ENCODE measurements at regions not wholly inside any gene's neighbourhood (a gene's known extent, or its start where the extent isn't known, plus 50 kb on each side); places are given as distances from the start of the nearest gene placed in this dataset.

GRCh38 chr10:14468023-14468441 is 137.3 kb upstream of the FRMD4A start:
- Histone ChIP-seq H3K4me3 (no peak overlapping the region), H3K27ac (no peak overlapping the region), H3K4me1 (no peaks in the 10 kb centered on the region), H3K27me3 (no peaks in the 10 kb centered on the region), H3K36me3 (no peaks in the 10 kb centered on the region), H3K9me3 (no peaks in the 10 kb centered on the region)
- no peak for DNase-seq (ENCODE audit: low spot score in 2 of 2)
- TF ChIP-seq CTCF (IDR thresholded peaks at IDR 0.05) = no peak
- intact Hi-C loops (cut with DNase I) = no loop called here

DNA sequence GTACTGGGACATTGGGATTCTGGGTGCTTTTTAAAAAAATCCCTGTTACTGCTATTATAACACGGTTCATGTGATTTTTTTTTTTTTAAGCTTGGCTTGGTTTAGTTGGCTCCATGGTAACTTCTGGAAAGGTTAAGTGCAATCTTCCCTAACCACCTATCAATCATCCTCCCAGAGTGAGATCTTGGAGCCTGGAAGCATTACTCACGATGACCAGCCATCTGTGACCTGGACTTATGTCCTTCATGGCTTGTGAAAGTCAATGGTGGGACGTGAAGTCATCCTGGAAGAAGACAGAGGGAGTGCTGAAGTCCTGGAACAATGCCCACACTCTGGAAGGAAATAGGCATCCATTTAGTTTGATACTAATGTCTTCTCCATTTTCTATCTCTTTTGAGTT is 135.5 kb upstream of the FRMD4A start:
- no peaks in the 10 kb centered on the region for H3K36me3 ChIP-seq
- no peaks in the 10 kb centered on the region for H3K4me1 ChIP-seq
- no peak for TF ChIP-seq CTCF (IDR thresholded peaks at IDR 0.05)
- H3K27ac ChIP-seq = no peak overlapping the region
- no peaks in the 10 kb centered on the region for H3K9me3 ChIP-seq
- no peak overlapping the region for H3K4me3 ChIP-seq
- no peak for DNase-seq (ENCODE audit: low spot score in 2 of 2)
- intact Hi-C loops (cut with DNase I) = no loop called here
- no peaks in the 10 kb centered on the region for H3K27me3 ChIP-seq

GRCh38 chr10:14460447-14460846 is 129.7 kb upstream of the FRMD4A start:
- H3K4me3 ChIP-seq = no peak overlapping the region
- H3K9me3 ChIP-seq = no peaks in the 10 kb centered on the region
- no peak for DNase-seq (ENCODE audit: low spot score in 2 of 2)
- no peak overlapping the region for H3K27ac ChIP-seq
- no peaks in the 10 kb centered on the region for H3K36me3 ChIP-seq
- H3K4me1 ChIP-seq = peaks cover 0 to 3% of the 10 kb centered on the region in 2 donors
- no peaks in the 10 kb centered on the region for H3K27me3 ChIP-seq
- TF ChIP-seq CTCF (IDR thresholded peaks at IDR 0.05) = no peak
- intact Hi-C loops (cut with DNase I) = no loop called here

DNA sequence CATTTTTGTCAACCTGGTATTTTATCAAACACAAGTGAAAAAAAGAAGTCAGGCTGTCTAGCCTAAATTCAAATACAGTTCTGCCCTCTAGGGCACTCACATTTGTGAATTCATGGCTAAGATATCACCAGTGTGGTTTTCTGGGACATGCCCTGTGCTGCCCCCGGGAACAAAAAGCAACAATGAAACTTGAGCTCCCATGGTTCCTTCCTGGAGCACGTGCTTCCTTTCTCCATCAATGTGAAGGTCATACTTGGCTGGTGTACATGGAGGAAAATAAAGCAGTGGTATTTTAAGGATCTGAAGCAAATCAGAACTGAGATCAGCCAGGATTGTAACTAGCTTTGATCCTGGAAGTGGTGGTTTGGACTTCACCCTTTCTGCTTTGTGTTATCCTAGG is 128.9 kb upstream of the FRMD4A start:
- Histone ChIP-seq H3K27me3 (no peaks in the 10 kb centered on the region), H3K4me1 (peaks cover 0 to 3% of the 10 kb centered on the region in 2 donors), H3K9me3 (no peaks in the 10 kb centered on the region), H3K4me3 (no peak overlapping the region), H3K36me3 (no peaks in the 10 kb centered on the region), H3K27ac (no peak overlapping the region)
- intact Hi-C loops (cut with DNase I) = no loop called here
- peak in 1 of 2 donors; percentile 11 for DNase-seq (ENCODE audit: low spot score in 2 of 2)
- TF ChIP-seq CTCF (IDR thresholded peaks at IDR 0.05) = no peak

DNA sequence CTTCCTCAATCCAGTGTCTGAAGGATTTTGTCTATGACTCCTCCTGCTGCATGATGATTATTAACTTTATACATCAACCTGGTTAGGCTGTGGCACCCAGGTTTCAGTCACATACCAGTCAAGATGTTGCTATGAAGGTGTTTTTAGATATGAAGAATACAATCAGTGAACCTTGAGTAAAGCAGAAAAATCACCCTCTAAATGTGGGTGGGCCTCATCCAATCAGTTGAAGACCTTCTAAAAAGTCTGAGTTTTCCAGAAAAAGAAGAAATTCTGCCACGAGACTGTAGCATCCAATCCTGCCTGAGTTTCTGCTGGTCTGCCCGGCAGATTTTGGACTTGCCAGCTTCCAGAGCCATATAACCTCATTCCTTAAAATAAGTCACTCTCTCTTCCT is 126.1 kb upstream of the FRMD4A start:
- DNase-seq (ENCODE audit: low spot score in 2 of 2) = peak in 1 of 2 donors; percentile 13
- Histone ChIP-seq H3K27me3 (no peaks in the 10 kb centered on the region), H3K4me1 (peaks cover 0 to 3% of the 10 kb centered on the region in 2 donors), H3K27ac (no peak overlapping the region), H3K9me3 (no peaks in the 10 kb centered on the region), H3K4me3 (no peak overlapping the region), H3K36me3 (no peaks in the 10 kb centered on the region)
- intact Hi-C loops (cut with DNase I) = no loop called here
- no peak for TF ChIP-seq CTCF (IDR thresholded peaks at IDR 0.05)

- H3K27ac ChIP-seq = no peak overlapping the region
- TF ChIP-seq CTCF (IDR thresholded peaks at IDR 0.05) = no peak
Observed at GRCh38 chr10:14456218-14456869, 125.6 kb upstream of the FRMD4A start.

More at GRCh38 chr10:14456218-14456869, 125.6 kb upstream of the FRMD4A start:
- peak in 1 of 2 donors; percentile 55 for DNase-seq (ENCODE audit: low spot score in 2 of 2)
- H3K4me1 ChIP-seq = peaks cover 0 to 3% of the 10 kb centered on the region in 2 donors
- H3K27me3 ChIP-seq = no peaks in the 10 kb centered on the region
- H3K36me3 ChIP-seq = no peaks in the 10 kb centered on the region
- no peaks in the 10 kb centered on the region for H3K9me3 ChIP-seq
- intact Hi-C loops (cut with DNase I) = no loop called here
- no peak overlapping the region for H3K4me3 ChIP-seq
